Uterus (tissue), 2 donors: ENCODE measurements at regions not wholly inside any gene's neighbourhood (a gene's known extent, or its start where the extent isn't known, plus 50 kb on each side); places are given as distances from the start of the nearest gene placed in this dataset.

Source experiments
- CTCF ChIP-seq, 4 experiments: fragments of 200-600 bp in 2 of 4; fragments of 450-650 bp in 2 of 4; sonication (generic) in 2 of 4; IDR thresholded peaks; one replicate each; pipeline ENCODE4 v1.5.1; 2016 to 2019; ENCODE audit warnings: antibody characterized with exemption in 4 of 4, mild to moderate bottlenecking in 2 of 4, moderate library complexity in 1 of 4
- POLR2A ChIP-seq, 2 donors: fragments of 450-650 bp; IDR thresholded peaks; one replicate each; pipeline ENCODE4 v1.6.1; 2016; ENCODE audit warnings: antibody characterized with exemption in 2 of 2, mild to moderate bottlenecking in 1 of 2, moderate library complexity in 1 of 2

- TF ChIP-seq CTCF (IDR thresholded peaks at IDR 0.05) (no peak), POLR2A (IDR thresholded peaks at IDR 0.05) (no peak)
Measured at GRCh38 chr14:26929361-26929760, 331.5 kb upstream of the NOVA1 start.
